ENCODE measurements at regions not wholly inside any gene's neighbourhood (a gene's known extent, or its start where the extent isn't known, plus 50 kb on each side); places are given as distances from the start of the nearest gene placed in this dataset.

GRCh38 chr15:97350813-97351212 lies 609.7 kb upstream of the ARRDC4 start:
- no peak for DNase-seq (ENCODE audit: low read depth)

- DNase-seq (ENCODE audit: low read depth), result no peak
These were observed 577.0 kb upstream of the ARRDC4 start for GRCh38 chr15:97383516-97383915.

- no peak for DNase-seq (ENCODE audit: low read depth)
These were observed 573.6 kb upstream of the ARRDC4 start for GRCh38 chr15:97386940-97387339.

GRCh38 chr15:97401195-97401594 lies 559.3 kb upstream of the ARRDC4 start:
- DNase-seq (ENCODE audit: low read depth), result no peak

GRCh38 chr15:97401970-97402369 lies 558.5 kb upstream of the ARRDC4 start:
- no peak for DNase-seq (ENCODE audit: low read depth)

GRCh38 chr15:97406841-97407240 lies 553.7 kb upstream of the ARRDC4 start:
- no peak for DNase-seq (ENCODE audit: low read depth)

- DNase-seq (ENCODE audit: low read depth), result no peak
These were observed 549.5 kb upstream of the ARRDC4 start for GRCh38 chr15:97410897-97411575.

GRCh38 chr15:97420130-97420529 lies 540.4 kb upstream of the ARRDC4 start:
- DNase-seq (ENCODE audit: low read depth), result no peak

- DNase-seq (ENCODE audit: low read depth), result no peak
These were observed 534.9 kb upstream of the ARRDC4 start for GRCh38 chr15:97425596-97425995.

GRCh38 chr15:97443101-97443500 lies 517.4 kb upstream of the ARRDC4 start:
- DNase-seq (ENCODE audit: low read depth), result no peak

GRCh38 chr15:97446138-97446537 lies 514.4 kb upstream of the ARRDC4 start:
- DNase-seq (ENCODE audit: low read depth), result no peak

GRCh38 chr15:97456521-97457202 lies 503.8 kb upstream of the ARRDC4 start:
- DNase-seq (ENCODE audit: low read depth), result no peak

- DNase-seq (ENCODE audit: low read depth), result no peak
These were observed 503.2 kb upstream of the ARRDC4 start for GRCh38 chr15:97457203-97457847.

- no peak for DNase-seq (ENCODE audit: low read depth)
These were observed 500.7 kb upstream of the ARRDC4 start for GRCh38 chr15:97459771-97460170.

GRCh38 chr15:97461226-97461625 lies 499.3 kb upstream of the ARRDC4 start:
- peak; percentile 16 for DNase-seq (ENCODE audit: low read depth)

GRCh38 chr15:97463696-97464095 lies 496.8 kb upstream of the ARRDC4 start:
- no peak for DNase-seq (ENCODE audit: low read depth)

- DNase-seq (ENCODE audit: low read depth), result no peak
These were observed 490.1 kb upstream of the ARRDC4 start for GRCh38 chr15:97470417-97470816.

GRCh38 chr15:97473627-97474026 lies 486.9 kb upstream of the ARRDC4 start:
- no peak for DNase-seq (ENCODE audit: low read depth)

GRCh38 chr15:97479957-97480356 lies 480.5 kb upstream of the ARRDC4 start:
- DNase-seq (ENCODE audit: low read depth), result no peak

- DNase-seq (ENCODE audit: low read depth), result no peak
These were observed 478.0 kb upstream of the ARRDC4 start for GRCh38 chr15:97482521-97482920.

- no peak for DNase-seq (ENCODE audit: low read depth)
These were observed 477.3 kb upstream of the ARRDC4 start for GRCh38 chr15:97483232-97483631.

GRCh38 chr15:97490429-97490828 lies 470.1 kb upstream of the ARRDC4 start:
- no peak for DNase-seq (ENCODE audit: low read depth)

- no peak for DNase-seq (ENCODE audit: low read depth)
These were observed 459.2 kb upstream of the ARRDC4 start for GRCh38 chr15:97501291-97501690.
